ENCODE measurements at regions not wholly inside any gene's neighbourhood (a gene's known extent, or its start where the extent isn't known, plus 50 kb on each side); places are given as distances from the start of the nearest gene placed in this dataset.
"Not testable (repeated sequence)": the region's sequence is repeated elsewhere in the genome, so short reads cannot be mapped to it uniquely, and the experiment has no call there.

DNA sequence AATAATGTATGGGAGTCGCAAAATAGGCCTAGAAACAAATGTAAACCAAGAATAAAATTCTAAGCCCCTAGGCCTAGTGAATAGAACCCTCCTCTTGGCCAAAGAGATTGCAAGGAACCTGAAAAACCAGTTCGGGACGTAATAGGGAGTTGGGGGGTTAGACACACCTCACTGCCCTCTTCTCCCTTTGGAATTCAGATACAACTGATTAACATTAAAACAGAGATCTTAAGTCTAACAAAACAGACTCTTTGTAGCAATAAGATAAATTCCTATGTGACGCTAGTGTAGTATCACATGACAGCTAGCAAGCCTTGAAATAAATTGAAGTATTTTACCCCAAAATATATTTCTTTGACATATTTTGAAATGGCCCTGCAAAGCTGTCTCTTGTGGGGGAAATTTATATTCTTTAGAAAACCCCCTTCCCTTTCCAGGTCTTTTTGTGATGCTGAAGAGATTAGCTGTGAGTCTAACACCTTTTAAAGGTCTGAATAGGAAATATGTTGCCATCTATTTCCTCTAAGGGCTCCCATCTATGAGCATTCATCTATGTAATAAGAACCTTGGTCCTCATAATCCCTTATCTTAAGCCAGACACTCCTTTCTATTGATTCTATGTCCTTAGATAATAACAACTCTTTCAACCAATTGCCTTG is 623.4 kb upstream of the NRG3 start:
- no peak for DNase-seq (ENCODE audit: low spot score)

DNA sequence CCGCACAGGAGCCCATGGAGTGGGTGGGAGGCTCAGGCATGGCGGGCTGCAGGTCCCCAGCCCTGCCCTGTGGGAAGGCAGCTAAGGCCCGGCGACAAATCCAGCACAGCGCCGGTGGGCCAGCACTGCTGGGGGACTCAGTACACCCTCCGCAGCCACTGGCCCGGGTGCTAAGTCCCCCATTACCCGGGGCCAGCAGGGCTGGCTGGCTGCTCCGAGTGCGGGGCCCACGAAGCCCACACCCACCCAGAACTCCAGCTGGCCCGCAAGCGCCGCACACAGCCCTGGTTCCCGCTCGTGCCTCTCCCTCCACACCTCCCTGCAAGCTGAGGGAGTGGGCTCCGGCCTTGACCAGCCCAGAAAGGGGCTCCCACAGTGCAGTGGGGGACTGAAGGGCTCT is 610.0 kb upstream of the NRG3 start:
- DNase-seq (ENCODE audit: low spot score), result not testable (repeated sequence)

DNA sequence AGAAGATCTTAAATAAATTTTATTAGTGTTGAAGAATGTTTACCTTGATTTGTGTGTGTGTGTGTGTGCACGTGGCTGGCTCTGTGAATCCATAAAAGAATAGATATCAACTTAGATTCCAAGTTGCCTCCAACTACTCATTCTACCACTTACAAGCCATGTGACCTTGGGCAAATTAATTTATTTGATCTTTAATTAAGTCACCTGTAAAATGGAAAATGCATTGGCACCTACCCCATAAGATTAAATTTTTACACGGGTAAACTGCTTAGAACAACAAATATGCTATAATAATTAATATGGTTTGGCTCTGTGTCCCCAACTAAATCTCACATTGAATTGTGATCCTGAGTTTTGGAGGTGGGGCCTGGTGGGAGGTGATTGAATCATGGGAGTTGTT is 604.9 kb upstream of the NRG3 start:
- no peak for DNase-seq (ENCODE audit: low spot score)

DNA sequence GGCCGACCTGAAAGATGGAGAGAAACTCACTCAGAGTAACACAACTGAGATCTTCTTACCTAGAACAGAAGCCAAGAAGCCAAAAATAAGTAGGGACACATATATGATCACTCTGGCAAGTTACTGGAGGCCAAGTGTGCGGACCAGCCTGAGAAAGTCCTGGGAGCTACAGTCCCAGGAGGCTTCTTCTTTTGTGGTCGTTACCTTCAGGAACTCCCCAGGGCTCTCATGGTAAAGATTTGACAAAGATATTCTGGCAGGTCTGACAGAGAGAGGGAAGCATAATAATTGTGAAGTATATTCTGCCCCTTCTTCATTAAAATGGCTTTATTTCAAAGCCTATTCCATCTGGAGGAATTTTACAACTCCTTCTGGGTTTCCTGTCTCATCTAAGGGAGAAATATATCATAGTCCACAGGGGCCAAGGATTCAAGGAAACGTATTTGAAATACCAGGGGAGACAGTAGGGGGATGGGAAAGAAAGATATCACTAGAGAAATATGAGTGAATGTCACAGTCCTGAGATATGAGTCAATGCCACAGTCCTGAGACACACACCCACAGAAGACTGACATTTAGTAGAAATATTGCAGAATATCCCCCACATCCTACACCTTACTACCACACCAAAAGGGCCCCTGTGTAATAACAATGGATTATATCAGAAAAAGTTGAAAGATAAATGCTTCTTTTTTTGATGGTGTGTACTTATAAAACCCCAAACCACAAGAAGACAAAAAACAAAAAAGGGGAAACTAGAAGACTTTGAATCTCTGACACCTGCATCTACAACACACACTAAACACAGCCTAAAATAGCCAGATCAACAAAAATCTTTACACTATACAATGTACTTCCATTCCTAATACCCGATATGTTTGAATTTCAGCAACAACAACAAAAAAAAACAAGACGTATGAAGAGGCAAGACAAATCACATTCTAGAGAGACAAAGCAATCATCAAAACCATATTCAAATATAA is 594.2 kb upstream of the NRG3 start:
- no peak for DNase-seq (ENCODE audit: low spot score)

DNA sequence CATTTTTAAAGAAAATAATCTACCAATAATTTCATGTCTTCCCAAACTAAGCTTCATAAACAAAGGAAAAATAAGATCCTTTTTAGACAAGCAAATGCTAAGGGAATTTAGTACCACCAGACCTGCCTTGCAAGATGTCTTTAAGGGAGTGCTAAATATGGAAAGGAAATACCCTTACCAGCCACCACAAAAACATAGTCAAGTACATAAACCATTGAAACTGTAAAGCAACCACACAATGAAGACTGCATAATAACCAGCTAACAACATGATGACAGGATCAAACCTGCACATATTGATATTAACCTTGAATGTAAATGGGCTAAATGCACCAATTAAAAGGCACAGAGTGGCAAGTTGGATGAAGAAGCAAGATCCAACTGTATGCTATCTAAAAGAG is 586.5 kb upstream of the NRG3 start:
- DNase-seq (ENCODE audit: low spot score), result no peak

DNA sequence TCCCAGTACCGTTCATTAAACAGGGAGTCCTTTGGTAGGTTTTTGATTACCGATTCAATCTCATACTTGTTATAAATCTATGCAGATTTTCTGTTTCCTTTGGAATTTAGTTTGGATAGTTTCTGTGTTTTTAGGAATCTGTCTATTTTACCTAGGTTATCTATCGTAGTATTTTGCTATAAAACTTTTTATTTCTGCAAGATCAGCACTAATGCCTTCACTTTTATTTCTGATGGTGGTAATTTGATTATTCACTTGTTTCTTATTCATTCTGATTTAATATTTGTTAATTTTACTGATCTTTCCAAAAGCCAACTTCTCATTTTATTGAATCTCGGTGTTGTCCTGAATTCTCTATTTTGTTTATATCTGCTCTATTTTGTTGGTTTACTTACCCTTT is 577.7 kb upstream of the NRG3 start:
- no peak for DNase-seq (ENCODE audit: low spot score)

DNA sequence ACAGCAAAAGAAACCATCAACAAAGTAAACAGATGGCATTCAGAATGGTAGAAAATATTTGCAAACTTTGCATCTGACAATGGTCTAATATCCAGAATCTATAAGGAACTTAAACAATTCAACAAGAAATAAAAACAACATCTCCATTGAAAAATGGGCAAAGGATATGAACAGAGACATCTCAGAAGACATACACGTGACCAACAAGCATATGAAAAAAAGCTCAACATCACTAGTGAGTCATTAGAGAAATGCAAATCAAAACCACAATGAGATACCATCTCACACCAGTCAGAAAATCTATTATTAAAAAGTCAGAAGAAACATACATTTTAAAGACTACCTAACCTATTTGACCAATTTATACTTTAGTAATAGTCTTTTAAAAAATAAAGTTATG is 571.3 kb upstream of the NRG3 start:
- DNase-seq (ENCODE audit: low spot score), result no peak

DNA sequence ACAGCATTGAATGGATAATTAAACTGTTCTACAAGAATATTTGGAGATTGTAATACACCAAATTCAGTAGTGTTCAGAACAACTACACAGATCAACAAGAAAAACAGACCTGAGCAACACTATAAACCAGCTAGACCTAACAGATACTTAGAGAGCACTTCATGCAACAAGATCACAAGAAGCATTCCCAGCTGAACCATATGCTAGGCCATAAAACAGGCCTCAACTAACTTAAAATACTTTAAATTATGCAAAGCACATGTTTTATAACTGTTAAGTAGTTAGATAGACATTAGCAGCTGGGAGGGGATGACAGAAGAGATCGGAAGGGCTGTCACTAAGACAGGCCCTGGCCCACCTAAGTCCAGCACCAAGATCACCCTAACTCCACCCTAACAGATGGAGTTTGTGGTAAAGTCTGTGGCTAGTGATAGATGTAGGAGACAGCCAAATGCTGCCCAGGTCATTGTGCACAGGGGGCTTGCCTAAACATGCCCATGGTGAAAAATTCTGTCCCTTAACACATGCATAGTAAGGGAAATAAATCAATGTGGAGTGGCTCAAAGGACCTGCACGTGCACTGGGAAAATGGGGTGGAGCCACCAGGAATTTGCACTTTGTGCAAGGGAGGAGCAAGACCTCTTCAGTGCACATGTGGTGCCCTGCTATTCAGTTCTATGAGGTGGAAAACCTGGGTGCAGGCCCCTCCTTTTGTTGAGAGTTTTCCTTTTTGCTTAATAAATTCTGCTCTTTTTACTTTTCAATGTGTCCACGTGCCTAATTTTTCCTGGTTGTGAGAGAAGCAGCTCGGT is 567.8 kb upstream of the NRG3 start:
- no peak for DNase-seq (ENCODE audit: low spot score)

DNA sequence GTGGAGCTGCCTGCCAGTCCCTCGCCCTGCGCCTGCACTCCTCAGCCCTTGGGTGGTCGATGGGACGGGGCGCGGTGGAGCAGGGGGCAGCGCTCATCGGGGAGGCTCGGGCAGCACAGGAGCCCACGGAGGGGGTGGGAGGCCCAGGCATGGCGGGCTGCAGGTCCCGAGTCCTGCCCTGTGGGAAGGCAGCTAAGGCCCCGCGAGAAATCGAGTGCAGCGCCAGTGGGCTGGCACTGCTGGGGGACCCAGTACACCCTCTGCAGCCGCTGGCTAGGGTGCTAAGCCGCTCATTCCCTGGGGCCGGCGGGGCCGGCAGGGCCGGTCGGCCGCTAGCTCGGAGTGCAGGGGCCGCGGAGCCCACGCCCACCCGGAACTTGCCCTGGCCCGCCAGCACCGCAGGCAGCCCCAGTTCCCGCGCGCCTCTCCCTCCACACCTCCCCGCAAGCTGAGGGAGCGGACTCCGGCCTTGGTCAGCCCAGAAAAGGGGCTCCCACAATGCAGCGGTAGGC is 565.9 kb upstream of the NRG3 start:
- no peak for DNase-seq (ENCODE audit: low spot score)

DNA sequence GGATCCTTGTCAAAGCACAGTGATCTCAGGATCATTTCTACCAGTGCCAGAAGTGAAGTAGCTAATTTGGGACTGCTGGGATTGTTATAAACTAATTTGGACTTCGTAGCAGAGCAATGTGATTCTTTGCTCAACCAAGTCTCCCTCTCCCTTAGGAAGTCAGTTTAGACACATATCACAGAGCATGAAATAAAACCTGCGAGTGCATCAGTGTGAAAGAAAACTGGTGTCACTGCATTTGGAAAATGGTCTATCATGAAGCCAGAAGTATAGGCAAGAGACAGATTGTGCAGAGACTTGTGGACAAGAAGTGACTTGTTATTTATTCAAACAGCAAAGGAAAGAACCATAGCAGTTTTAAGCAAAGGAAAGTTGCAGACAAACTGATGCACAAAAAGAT is 560.5 kb upstream of the NRG3 start:
- no peak for DNase-seq (ENCODE audit: low spot score)

DNA sequence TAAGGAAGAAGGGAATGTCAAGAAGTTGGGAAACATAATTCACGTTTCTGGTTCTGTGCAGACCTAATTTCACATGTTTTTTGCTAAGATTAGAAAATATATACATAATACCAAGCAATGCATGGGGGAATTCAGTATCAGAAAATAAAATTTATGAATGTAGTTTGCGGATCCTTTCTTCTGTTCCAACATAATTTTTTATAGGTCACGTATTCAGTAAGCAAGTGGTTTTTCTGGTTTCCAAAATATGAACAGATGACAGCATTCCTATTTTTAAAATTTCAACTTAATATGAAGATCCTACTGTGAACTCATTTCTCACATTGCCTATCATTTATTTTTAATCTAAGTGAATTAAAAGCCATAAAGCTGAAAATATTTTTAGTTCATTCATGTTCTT is 560.0 kb upstream of the NRG3 start:
- no peak for DNase-seq (ENCODE audit: low spot score)

DNA sequence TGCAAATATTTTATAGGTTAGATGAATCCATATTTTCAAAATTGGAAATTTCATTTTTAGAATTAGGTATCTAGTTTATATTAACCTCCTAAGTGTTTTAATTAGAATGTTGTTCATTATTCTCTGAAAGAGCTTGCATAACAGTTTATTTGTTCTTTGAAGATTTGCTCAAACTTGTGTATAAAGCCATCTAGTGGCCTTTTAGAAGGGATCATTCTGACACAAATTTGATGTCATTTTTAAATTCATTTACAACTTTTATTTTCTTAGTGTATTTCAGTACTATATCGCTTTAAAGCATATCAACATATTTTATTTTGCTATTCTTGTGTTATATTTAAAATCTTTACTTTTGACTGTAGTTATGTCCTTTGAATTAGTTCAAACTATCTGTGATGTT is 527.0 kb upstream of the NRG3 start:
- no peak for DNase-seq (ENCODE audit: low spot score)

DNA sequence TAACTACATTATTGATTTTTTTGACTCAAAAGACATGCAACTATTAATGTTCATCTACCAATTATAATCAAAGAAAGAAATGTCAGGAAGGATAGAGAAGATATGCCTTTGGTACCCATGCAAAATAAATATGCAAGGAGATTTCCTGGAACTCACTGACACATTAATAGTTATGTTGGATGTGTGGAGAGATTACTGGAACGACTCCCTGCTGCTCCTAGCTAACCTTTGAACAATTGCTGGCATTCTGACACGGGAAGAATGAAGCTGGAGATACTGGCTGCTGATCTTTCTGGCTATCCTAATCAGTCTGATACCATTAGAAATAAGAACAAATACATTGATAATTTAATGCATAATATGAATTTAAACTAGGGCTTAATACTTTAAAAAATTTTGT is 507.9 kb upstream of the NRG3 start:
- DNase-seq (ENCODE audit: low spot score), result no peak

DNA sequence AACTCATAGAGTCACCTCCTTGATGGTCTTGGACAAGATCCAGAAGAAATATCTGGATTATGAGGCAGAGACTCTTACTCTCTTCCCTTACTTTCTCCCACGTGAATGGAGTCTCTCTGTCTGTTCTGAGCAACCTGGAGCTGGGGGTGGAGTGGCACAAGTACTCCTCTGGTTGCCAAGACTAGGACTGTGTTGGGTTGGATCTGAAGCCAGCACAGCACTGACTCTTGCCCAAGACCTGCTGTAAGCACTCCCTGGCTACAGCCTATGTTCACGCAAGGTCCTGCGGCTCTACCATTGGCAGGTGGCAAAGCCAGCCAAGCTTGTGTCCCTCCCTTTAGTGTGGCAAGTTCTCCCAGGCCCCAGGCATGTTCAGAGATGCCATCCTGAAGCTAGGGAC is 488.2 kb upstream of the NRG3 start:
- DNase-seq (ENCODE audit: low spot score), result no peak

DNA sequence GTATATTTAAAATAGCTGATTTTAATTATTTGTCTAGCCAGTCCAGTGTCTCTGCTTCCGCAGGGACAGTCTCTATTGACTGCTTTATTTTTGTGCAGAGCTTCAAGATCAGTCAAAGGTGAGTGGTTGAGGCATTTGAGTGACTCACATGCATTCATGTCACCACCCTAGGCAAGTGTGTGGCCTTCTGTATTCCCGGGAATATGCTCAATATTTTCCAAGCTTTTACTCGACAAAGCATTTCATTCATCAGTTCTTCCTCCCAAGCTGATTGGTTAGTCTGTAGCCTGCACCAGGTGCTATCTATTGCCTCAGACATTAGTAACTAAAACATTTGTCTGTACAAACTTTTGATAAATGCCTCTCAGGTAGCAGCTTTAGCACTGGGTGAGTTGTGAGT is 471.5 kb upstream of the NRG3 start:
- no peak for DNase-seq (ENCODE audit: low spot score)

DNA sequence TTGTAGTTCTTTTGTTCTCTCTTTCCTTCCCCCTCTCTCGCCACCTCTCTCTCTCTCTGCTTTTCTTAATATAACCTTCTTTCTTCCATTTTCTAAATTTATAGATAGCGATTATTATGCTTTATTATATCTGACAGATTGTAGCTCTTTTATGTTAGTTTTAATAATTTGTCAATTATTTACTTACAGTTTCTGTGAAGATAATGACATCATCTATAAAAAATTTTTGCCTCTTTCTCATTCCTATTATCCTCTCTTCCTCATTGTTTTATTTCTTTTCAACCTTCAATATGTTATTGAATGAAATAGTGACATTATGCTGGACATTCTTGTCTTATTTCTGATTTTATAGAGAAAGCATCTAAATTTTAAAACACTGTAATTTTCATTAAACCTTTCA is 469.6 kb upstream of the NRG3 start:
- no peak for DNase-seq (ENCODE audit: low spot score)

DNA sequence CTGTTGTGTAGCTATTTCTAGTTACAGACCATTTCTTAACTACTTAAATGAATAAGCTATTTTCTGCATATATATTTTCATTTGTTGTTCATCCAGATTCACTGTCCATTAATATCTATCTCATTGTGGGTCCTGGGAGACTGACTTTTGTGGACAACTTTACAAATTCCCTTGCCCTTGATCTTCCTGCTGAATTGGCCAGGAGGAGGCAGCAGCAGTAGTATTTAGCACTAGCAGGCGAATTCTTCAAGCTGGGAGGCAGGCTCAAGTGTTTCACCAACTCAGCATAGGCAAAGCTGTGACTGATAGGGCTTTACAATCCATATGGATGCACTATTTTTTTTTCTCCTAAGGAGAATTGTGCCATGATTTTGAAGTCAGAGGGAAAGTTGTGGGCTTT is 461.0 kb upstream of the NRG3 start:
- DNase-seq (ENCODE audit: low spot score), result no peak

DNA sequence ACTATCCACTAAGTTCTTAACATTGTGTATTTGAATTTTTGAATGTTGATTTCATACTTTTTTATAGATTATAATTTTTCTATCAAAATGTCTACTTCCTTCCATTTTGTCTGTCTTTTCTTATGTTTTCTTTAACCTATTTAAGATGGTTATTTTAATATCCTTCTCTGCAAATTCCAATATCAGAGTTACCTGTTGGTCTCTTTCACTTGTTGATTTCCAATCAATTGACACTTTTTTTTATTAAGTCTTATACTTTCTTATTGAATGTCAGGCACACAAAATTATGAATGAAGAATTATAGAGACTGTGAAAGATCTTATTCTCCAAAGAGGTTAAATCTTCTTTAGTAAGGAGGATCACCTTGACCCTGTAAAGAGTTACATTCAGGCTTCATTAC is 448.3 kb upstream of the NRG3 start:
- no peak for DNase-seq (ENCODE audit: low spot score)

DNA sequence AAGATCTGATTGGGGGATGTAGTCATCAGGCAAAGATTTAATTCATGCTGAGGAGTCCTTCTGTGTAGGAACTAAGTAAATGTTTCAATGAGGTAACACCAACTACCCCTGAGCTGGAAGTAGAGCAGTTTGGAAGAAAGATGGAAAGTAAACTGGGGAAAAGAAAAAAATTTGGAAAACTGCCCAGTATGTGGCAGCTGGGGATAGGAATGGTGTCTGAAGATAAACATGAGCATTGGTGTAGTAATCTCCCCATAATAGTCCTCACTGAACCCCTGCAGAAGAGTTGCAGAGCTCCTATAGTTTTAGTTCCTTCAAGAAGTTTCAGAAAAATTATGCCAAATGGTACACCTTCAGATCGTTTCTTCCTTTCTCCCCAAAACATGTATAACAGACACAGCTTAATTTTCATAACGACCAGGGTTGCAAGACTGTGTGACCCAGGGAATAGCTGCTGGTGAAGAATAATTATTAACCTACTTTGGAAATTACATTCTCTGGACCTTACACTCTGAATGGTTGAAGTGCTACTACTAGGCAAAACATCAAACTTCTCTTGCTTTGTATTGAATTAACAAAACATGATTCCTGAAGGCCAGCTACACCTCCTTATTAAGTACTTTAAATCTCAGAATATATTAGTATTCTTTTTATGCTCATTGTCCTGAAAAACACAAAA is 446.4 kb upstream of the NRG3 start:
- DNase-seq (ENCODE audit: low spot score), result no peak

DNA sequence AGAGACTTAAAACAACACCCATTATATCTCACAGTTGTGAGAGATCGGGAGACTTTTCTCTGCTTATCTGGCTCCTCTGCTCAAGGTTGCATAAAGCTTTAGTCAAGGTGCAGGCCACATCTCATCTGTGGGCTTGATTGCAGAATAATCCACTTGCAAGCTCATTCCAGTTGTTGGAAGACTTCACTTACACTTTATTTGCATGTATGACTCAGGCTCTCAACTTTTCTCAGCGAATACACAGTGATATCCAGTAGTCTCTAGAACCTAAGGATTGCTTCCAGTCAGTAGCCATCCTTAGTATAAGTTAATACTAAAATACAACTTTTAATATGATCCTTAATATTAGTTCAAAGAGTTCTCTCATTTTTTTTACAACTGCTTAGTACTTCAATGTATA is 435.5 kb upstream of the NRG3 start:
- DNase-seq (ENCODE audit: low spot score), result no peak

DNA sequence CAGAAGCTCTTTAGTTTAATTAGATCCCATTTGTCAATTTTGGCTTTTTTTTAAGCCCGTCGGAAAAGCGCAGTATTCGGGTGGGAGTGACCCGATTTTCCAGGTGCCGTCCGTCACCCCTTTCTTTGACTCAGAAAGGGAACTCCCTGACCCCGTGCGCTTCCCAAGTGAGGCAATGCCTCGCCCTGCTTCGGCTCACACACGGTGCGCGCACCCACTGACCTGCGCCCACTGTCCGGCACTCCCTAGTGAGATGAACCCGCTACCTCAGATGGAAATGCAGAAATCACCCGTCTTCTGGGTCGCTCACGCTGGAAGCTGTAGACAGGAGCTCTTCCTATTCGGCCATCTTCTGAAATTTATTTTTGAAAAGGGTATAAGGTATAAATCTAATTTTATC is 433.4 kb upstream of the NRG3 start:
- not testable (repeated sequence) for DNase-seq (ENCODE audit: low spot score)
